GM12892 (cell line): ENCODE measurements at regions not wholly inside any gene's neighbourhood (a gene's known extent, or its start where the extent isn't known, plus 50 kb on each side); places are given as distances from the start of the nearest gene placed in this dataset.

Experiments
- POLR2A ChIP-seq: IDR thresholded peaks from 2 replicates; pipeline ENCODE4 v1.6.1; 2011; ENCODE audit warnings: low read depth, low read length, control low read depth
- POLR2AphosphoS5 ChIP-seq: IDR thresholded peaks from 2 replicates; pipeline ENCODE4 v1.6.1; 2011; ENCODE audit warnings: low read depth, low read length, control low read depth

DNA sequence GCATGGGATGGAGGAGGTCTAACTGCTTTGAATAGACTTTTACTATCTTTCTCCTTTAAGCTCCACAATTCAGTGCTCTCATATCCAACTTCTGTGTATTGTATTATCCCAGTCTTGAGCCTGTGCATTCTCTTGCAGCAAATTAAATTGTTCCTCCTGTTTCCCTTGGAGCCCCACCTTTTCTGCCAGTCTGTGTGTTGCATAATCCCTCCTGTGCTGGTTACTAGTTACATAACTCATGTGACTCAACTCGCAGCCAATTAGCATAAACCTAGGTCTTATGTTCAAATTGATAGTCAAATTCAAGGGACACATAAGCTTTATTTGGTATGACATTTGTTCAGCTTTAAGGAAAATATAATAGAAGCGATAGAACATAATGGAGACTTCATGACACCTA, 1863.5 kb downstream of the MRPL39 start:
- TF ChIP-seq POLR2A (no peak), POLR2AphosphoS5 (no peak)
